Loucy (cell line): ENCODE measurements at regions not wholly inside any gene's neighbourhood (a gene's known extent, or its start where the extent isn't known, plus 50 kb on each side); places are given as distances from the start of the nearest gene placed in this dataset.

Experiments
- EZH2phosphoT487 ChIP-seq: fragments of 200-600 bp; IDR thresholded peaks from 2 replicates; pipeline ENCODE4 v1.6.1; 2018; ENCODE audit warnings: antibody characterized with exemption, mild to moderate bottlenecking, moderate library complexity, borderline replicate concordance
- TF ChIP-seq, protein P1 (sequence below): fragments of 200-600 bp; sonication (generic); conservative IDR thresholded peaks from 2 replicates; pipeline ENCODE4 v1.5.1; 2014; ENCODE audit warnings: mild to moderate bottlenecking, antibody characterized with exemption, low read length

DNA sequence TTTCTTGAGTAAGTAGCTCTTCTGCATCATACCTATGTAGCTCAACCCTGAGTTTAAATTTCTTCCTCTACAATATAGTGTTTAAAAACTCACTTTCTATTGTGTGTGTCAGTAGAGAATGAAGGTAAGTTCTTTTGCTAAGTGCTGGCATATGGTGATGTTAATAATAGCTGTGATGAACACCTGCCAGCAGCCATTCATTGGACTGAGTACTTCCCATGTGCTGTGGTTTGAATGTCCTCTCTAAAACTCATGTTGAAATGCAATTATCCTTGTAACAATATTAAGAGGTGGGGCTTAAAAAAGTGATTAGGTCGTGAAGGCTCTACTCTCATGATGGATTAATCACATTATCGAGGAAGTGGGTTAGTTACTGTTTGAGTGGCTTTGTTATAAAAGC, 645.2 kb upstream of the RGMB start:
- TF ChIP-seq, protein P1, sequence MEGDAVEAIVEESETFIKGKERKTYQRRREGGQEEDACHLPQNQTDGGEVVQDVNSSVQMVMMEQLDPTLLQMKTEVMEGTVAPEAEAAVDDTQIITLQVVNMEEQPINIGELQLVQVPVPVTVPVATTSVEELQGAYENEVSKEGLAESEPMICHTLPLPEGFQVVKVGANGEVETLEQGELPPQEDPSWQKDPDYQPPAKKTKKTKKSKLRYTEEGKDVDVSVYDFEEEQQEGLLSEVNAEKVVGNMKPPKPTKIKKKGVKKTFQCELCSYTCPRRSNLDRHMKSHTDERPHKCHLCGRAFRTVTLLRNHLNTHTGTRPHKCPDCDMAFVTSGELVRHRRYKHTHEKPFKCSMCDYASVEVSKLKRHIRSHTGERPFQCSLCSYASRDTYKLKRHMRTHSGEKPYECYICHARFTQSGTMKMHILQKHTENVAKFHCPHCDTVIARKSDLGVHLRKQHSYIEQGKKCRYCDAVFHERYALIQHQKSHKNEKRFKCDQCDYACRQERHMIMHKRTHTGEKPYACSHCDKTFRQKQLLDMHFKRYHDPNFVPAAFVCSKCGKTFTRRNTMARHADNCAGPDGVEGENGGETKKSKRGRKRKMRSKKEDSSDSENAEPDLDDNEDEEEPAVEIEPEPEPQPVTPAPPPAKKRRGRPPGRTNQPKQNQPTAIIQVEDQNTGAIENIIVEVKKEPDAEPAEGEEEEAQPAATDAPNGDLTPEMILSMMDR: no peak
- no peak for TF ChIP-seq EZH2phosphoT487
